ENCODE measurements at regions not wholly inside any gene's neighbourhood (a gene's known extent, or its start where the extent isn't known, plus 50 kb on each side); places are given as distances from the start of the nearest gene placed in this dataset.
"Not testable (repeated sequence)": the region's sequence is repeated elsewhere in the genome, so short reads cannot be mapped to it uniquely, and the experiment has no call there.

GRCh38 chr20:25864326-25864962 is 167.8 kb upstream of the ZNF337 start:
- 69% methylated on average over 15 of the region's 15 CpGs for WGBS, 2 donors
- Histone ChIP-seq H3K27ac (ENCODE audit: low read depth in 2 of 2, low read length in 1 of 2) (no peak overlapping the region), H3K9me3 (ENCODE audit: control insufficient read depth in 2 of 2, insufficient read depth in 1 of 2, low read depth in 1 of 2, low read length in 1 of 2) (no peaks in the 10 kb centered on the region), H3K4me1 (ENCODE audit: control insufficient read depth in 2 of 2, insufficient read depth in 2 of 2, low read length in 1 of 2) (peaks cover 9 to 32% of the 10 kb centered on the region in 2 donors), H3K27me3 (ENCODE audit: control insufficient read depth in 1 of 2, insufficient read depth in 2 of 2, low read length in 2 of 2) (no peaks in the 10 kb centered on the region), H3K4me3 (ENCODE audit: low read depth in 1 of 2, low read length in 2 of 2) (no peak overlapping the region), H3K36me3 (ENCODE audit: control insufficient read depth in 2 of 2, insufficient read depth in 2 of 2, low read length in 1 of 2) (no peaks in the 10 kb centered on the region)

GRCh38 chr20:25863536-25864325 is 167.1 kb upstream of the ZNF337 start:
- H3K27me3 ChIP-seq (ENCODE audit: control insufficient read depth in 1 of 2, insufficient read depth in 2 of 2, low read length in 2 of 2) = peaks cover 0 to 3% of the 10 kb centered on the region in 2 donors
- H3K9me3 ChIP-seq (ENCODE audit: control insufficient read depth in 2 of 2, insufficient read depth in 1 of 2, low read depth in 1 of 2, low read length in 1 of 2) = no peaks in the 10 kb centered on the region
- H3K4me1 ChIP-seq (ENCODE audit: control insufficient read depth in 2 of 2, insufficient read depth in 2 of 2, low read length in 1 of 2) = peaks cover 9 to 33% of the 10 kb centered on the region in 2 donors
- no peaks in the 10 kb centered on the region for H3K36me3 ChIP-seq (ENCODE audit: control insufficient read depth in 2 of 2, insufficient read depth in 2 of 2, low read length in 1 of 2)
- peak overlapping the region; percentile 35 to 47 for H3K4me3 ChIP-seq (ENCODE audit: low read depth in 1 of 2, low read length in 2 of 2)
- 25 to 30% methylated on average over 20 to 21 of the region's 21 CpGs for WGBS, 2 donors
- no peak overlapping the region for H3K27ac ChIP-seq (ENCODE audit: low read depth in 2 of 2, low read length in 1 of 2)

- H3K36me3 ChIP-seq (ENCODE audit: control insufficient read depth in 2 of 2, insufficient read depth in 2 of 2, low read length in 1 of 2); H3K27me3 ChIP-seq (ENCODE audit: control insufficient read depth in 1 of 2, insufficient read depth in 2 of 2, low read length in 2 of 2); H3K9me3 ChIP-seq (ENCODE audit: control insufficient read depth in 2 of 2, insufficient read depth in 1 of 2, low read depth in 1 of 2, low read length in 1 of 2); H3K27ac ChIP-seq (ENCODE audit: low read depth in 2 of 2, low read length in 1 of 2): not testable (repeated sequence)
- 1% methylated on average over 53 of the region's 53 CpGs for WGBS, 2 donors
- Histone ChIP-seq H3K4me1 (ENCODE audit: control insufficient read depth in 2 of 2, insufficient read depth in 2 of 2, low read length in 1 of 2) (peaks cover 9 to 35% of the 10 kb centered on the region in 2 donors), H3K4me3 (ENCODE audit: low read depth in 1 of 2, low read length in 2 of 2) (peak overlapping the region; percentile 35 to 47)
Measured at GRCh38 chr20:25862967-25863530, 166.4 kb upstream of the ZNF337 start.

GRCh38 chr20:25860531-25861150 is 164.0 kb upstream of the ZNF337 start:
- peaks cover 0 to 5% of the 10 kb centered on the region in 2 donors for H3K27me3 ChIP-seq (ENCODE audit: control insufficient read depth in 1 of 2, insufficient read depth in 2 of 2, low read length in 2 of 2)
- no peaks in the 10 kb centered on the region for H3K9me3 ChIP-seq (ENCODE audit: control insufficient read depth in 2 of 2, insufficient read depth in 1 of 2, low read depth in 1 of 2, low read length in 1 of 2)
- 39 to 46% methylated on average over 23 of the region's 23 CpGs for WGBS, 2 donors
- H3K27ac ChIP-seq (ENCODE audit: low read depth in 2 of 2, low read length in 1 of 2) = no peak overlapping the region
- peaks cover 11 to 35% of the 10 kb centered on the region in 2 donors for H3K4me1 ChIP-seq (ENCODE audit: control insufficient read depth in 2 of 2, insufficient read depth in 2 of 2, low read length in 1 of 2)
- no peaks in the 10 kb centered on the region for H3K36me3 ChIP-seq (ENCODE audit: control insufficient read depth in 2 of 2, insufficient read depth in 2 of 2, low read length in 1 of 2)
- no peak overlapping the region for H3K4me3 ChIP-seq (ENCODE audit: low read depth in 1 of 2, low read length in 2 of 2)

- peaks cover 0 to 5% of the 10 kb centered on the region in 2 donors for H3K27me3 ChIP-seq (ENCODE audit: control insufficient read depth in 1 of 2, insufficient read depth in 2 of 2, low read length in 2 of 2)
- peak overlapping the region in 1 of 2 donors; percentile 13 for H3K4me3 ChIP-seq (ENCODE audit: low read depth in 1 of 2, low read length in 2 of 2)
- H3K27ac ChIP-seq (ENCODE audit: low read depth in 2 of 2, low read length in 1 of 2) = no peak overlapping the region
- 13 to 14% methylated on average over 51 of the region's 51 CpGs for WGBS, 2 donors
- H3K9me3 ChIP-seq (ENCODE audit: control insufficient read depth in 2 of 2, insufficient read depth in 1 of 2, low read depth in 1 of 2, low read length in 1 of 2) = no peaks in the 10 kb centered on the region
- no peaks in the 10 kb centered on the region for H3K36me3 ChIP-seq (ENCODE audit: control insufficient read depth in 2 of 2, insufficient read depth in 2 of 2, low read length in 1 of 2)
- peaks cover 11 to 35% of the 10 kb centered on the region in 2 donors for H3K4me1 ChIP-seq (ENCODE audit: control insufficient read depth in 2 of 2, insufficient read depth in 2 of 2, low read length in 1 of 2)
Measured at GRCh38 chr20:25859649-25860530, 163.2 kb upstream of the ZNF337 start.

- peak overlapping the region in 1 of 2 donors; percentile 20 for H3K4me3 ChIP-seq (ENCODE audit: low read depth in 1 of 2, low read length in 2 of 2)
- peaks cover 0 to 5% of the 10 kb centered on the region in 2 donors for H3K27me3 ChIP-seq (ENCODE audit: control insufficient read depth in 1 of 2, insufficient read depth in 2 of 2, low read length in 2 of 2)
- no peaks in the 10 kb centered on the region for H3K9me3 ChIP-seq (ENCODE audit: control insufficient read depth in 2 of 2, insufficient read depth in 1 of 2, low read depth in 1 of 2, low read length in 1 of 2)
- H3K36me3 ChIP-seq (ENCODE audit: control insufficient read depth in 2 of 2, insufficient read depth in 2 of 2, low read length in 1 of 2) = no peaks in the 10 kb centered on the region
- H3K27ac ChIP-seq (ENCODE audit: low read depth in 2 of 2, low read length in 1 of 2) = no peak overlapping the region
- 42 to 44% methylated on average over 37 of the region's 37 CpGs for WGBS, 2 donors
- peaks cover 11 to 35% of the 10 kb centered on the region in 2 donors for H3K4me1 ChIP-seq (ENCODE audit: control insufficient read depth in 2 of 2, insufficient read depth in 2 of 2, low read length in 1 of 2)
Measured at GRCh38 chr20:25858495-25859425, 162.1 kb upstream of the ZNF337 start.

GRCh38 chr20:25857091-25857788 is 160.6 kb upstream of the ZNF337 start:
- H3K4me1 ChIP-seq (ENCODE audit: control insufficient read depth in 2 of 2, insufficient read depth in 2 of 2, low read length in 1 of 2) = peaks cover 11 to 23% of the 10 kb centered on the region in 2 donors
- not testable (repeated sequence) for H3K27me3 ChIP-seq (ENCODE audit: control insufficient read depth in 1 of 2, insufficient read depth in 2 of 2, low read length in 2 of 2)

GRCh38 chr20:25856256-25856884 is 159.7 kb upstream of the ZNF337 start:
- H3K4me1 ChIP-seq (ENCODE audit: control insufficient read depth in 2 of 2, insufficient read depth in 2 of 2, low read length in 1 of 2) = peaks cover 6 to 18% of the 10 kb centered on the region in 2 donors
- H3K4me3 ChIP-seq (ENCODE audit: low read depth in 1 of 2, low read length in 2 of 2) = no peak overlapping the region
- peaks cover 0 to 5% of the 10 kb centered on the region in 2 donors for H3K27me3 ChIP-seq (ENCODE audit: control insufficient read depth in 1 of 2, insufficient read depth in 2 of 2, low read length in 2 of 2)
- no peak overlapping the region for H3K27ac ChIP-seq (ENCODE audit: low read depth in 2 of 2, low read length in 1 of 2)
- WGBS, 2 donors = 91% methylated on average over 21 of the region's 21 CpGs
- no peaks in the 10 kb centered on the region for H3K36me3 ChIP-seq (ENCODE audit: control insufficient read depth in 2 of 2, insufficient read depth in 2 of 2, low read length in 1 of 2)
- H3K9me3 ChIP-seq (ENCODE audit: control insufficient read depth in 2 of 2, insufficient read depth in 1 of 2, low read depth in 1 of 2, low read length in 1 of 2) = no peaks in the 10 kb centered on the region

More at GRCh38 chr20:25857091-25857788, 160.6 kb upstream of the ZNF337 start:
- H3K27ac ChIP-seq (ENCODE audit: low read depth in 2 of 2, low read length in 1 of 2); H3K4me3 ChIP-seq (ENCODE audit: low read depth in 1 of 2, low read length in 2 of 2); H3K9me3 ChIP-seq (ENCODE audit: control insufficient read depth in 2 of 2, insufficient read depth in 1 of 2, low read depth in 1 of 2, low read length in 1 of 2); H3K36me3 ChIP-seq (ENCODE audit: control insufficient read depth in 2 of 2, insufficient read depth in 2 of 2, low read length in 1 of 2): not testable (repeated sequence)
- 88 to 92% methylated on average over 28 of the region's 28 CpGs for WGBS, 2 donors

Measured in esophagus (tissue), 2 donors.